ENCODE measurements at regions not wholly inside any gene's neighbourhood (a gene's known extent, or its start where the extent isn't known, plus 50 kb on each side); places are given as distances from the start of the nearest gene placed in this dataset.
"Not testable (repeated sequence)": the region's sequence is repeated elsewhere in the genome, so short reads cannot be mapped to it uniquely, and the experiment has no call there.

- DNase-seq (ENCODE audit: low read depth), result peak; percentile 93
Measured at GRCh38 chrX:13223868-13224567, 95.8 kb downstream of the ATXN3L start.

GRCh38 chrX:13220916-13221315 lies 98.9 kb downstream of the ATXN3L start:
- DNase-seq (ENCODE audit: low read depth), result peak; percentile 78

- peak; percentile 27 for DNase-seq (ENCODE audit: low read depth)
Measured at GRCh38 chrX:13219991-13220764, 99.7 kb downstream of the ATXN3L start.

- DNase-seq (ENCODE audit: low read depth), result no peak
Measured at GRCh38 chrX:13218758-13219157, 101.1 kb downstream of the ATXN3L start.

GRCh38 chrX:13216139-13216538 lies 103.7 kb downstream of the ATXN3L start:
- DNase-seq (ENCODE audit: low read depth), result peak; percentile 57

- peak; percentile 68 for DNase-seq (ENCODE audit: low read depth)
Measured at GRCh38 chrX:13215729-13216128, 104.1 kb downstream of the ATXN3L start.

GRCh38 chrX:13212191-13212651 lies 107.6 kb downstream of the ATXN3L start:
- DNase-seq (ENCODE audit: low read depth), result peak; percentile 73

GRCh38 chrX:13210142-13210541 lies 109.7 kb downstream of the ATXN3L start:
- DNase-seq (ENCODE audit: low read depth), result not testable (repeated sequence)

GRCh38 chrX:13209704-13210103 lies 110.1 kb downstream of the ATXN3L start:
- not testable (repeated sequence) for DNase-seq (ENCODE audit: low read depth)

GRCh38 chrX:13208281-13208935 lies 111.4 kb downstream of the ATXN3L start:
- DNase-seq (ENCODE audit: low read depth), result no peak

GRCh38 chrX:13203271-13203670 lies 116.6 kb downstream of the ATXN3L start:
- no peak for DNase-seq (ENCODE audit: low read depth)

- no peak for DNase-seq (ENCODE audit: low read depth)
Measured at GRCh38 chrX:13201605-13202219, 118.1 kb downstream of the ATXN3L start.

- DNase-seq (ENCODE audit: low read depth), result no peak
Measured at GRCh38 chrX:13200398-13200797, 119.5 kb downstream of the ATXN3L start.

- DNase-seq (ENCODE audit: low read depth), result no peak
Measured at GRCh38 chrX:13198762-13199064, 121.1 kb downstream of the ATXN3L start.

GRCh38 chrX:13198056-13198761 lies 121.6 kb downstream of the ATXN3L start:
- no peak for DNase-seq (ENCODE audit: low read depth)

GRCh38 chrX:13196782-13197181 lies 123.1 kb downstream of the ATXN3L start:
- DNase-seq (ENCODE audit: low read depth), result no peak

GRCh38 chrX:13195340-13195739 lies 124.5 kb downstream of the ATXN3L start:
- no peak for DNase-seq (ENCODE audit: low read depth)

GRCh38 chrX:13194291-13195103 lies 125.4 kb downstream of the ATXN3L start:
- DNase-seq (ENCODE audit: low read depth), result no peak

- no peak for DNase-seq (ENCODE audit: low read depth)
Measured at GRCh38 chrX:13190051-13190450, 129.8 kb downstream of the ATXN3L start.

- DNase-seq (ENCODE audit: low read depth), result no peak
Measured at GRCh38 chrX:13189380-13189779, 130.5 kb downstream of the ATXN3L start.

All from LHCN-M2 (cell line).